Endodermal cell (in vitro differentiated cells): ENCODE measurements at regions not wholly inside any gene's neighbourhood (a gene's known extent, or its start where the extent isn't known, plus 50 kb on each side); places are given as distances from the start of the nearest gene placed in this dataset.

Source experiments
- DNase-seq: peaks from one replicate; pipeline ENCODE4 v3.0.0-alpha.2; 2017
- H3K27ac ChIP-seq: 2 replicates; pipeline ENCODE4 v1.5.1; 2013; ENCODE audit warnings: mild to moderate bottlenecking, low read depth, low read length, moderate library complexity
- H3K27me3 ChIP-seq: 2 replicates; pipeline ENCODE4 v1.6.1; 2013; ENCODE audit warnings: mild to moderate bottlenecking, low read length, moderate library complexity; ENCODE audit not compliant: insufficient read depth, control insufficient read depth, poor library complexity, severe bottlenecking
- H3K36me3 ChIP-seq: 2 replicates; pipeline ENCODE4 v1.7.0; 2013; ENCODE audit warnings: mild to moderate bottlenecking, low read length, moderate library complexity; ENCODE audit not compliant: control insufficient read depth, insufficient read depth
- H3K4me1 ChIP-seq: one replicate; pipeline ENCODE4 v1.7.0; 2013; ENCODE audit warnings: low read length; ENCODE audit not compliant: control insufficient read depth, insufficient read depth
- H3K4me3 ChIP-seq: 2 replicates; pipeline ENCODE4 v1.5.1; 2013; ENCODE audit warnings: mild to moderate bottlenecking, low read length, moderate library complexity
- H3K9ac ChIP-seq: 2 replicates; pipeline ENCODE4 v1.6.1; 2013; ENCODE audit warnings: mild to moderate bottlenecking, low read length, moderate library complexity; ENCODE audit not compliant: poor library complexity, severe bottlenecking; ENCODE audit errors: extremely low read depth
- H3K9me3 ChIP-seq: 2 replicates; pipeline ENCODE4 v1.6.1; 2013; ENCODE audit warnings: mild to moderate bottlenecking, low read length, moderate library complexity; ENCODE audit not compliant: control insufficient read depth
- H3K27ac Mint-ChIP-seq: 2 replicates; pipeline ENCODE4 v1.8.0; 2020; ENCODE audit warnings: mixed read lengths
- H3K27me3 Mint-ChIP-seq: 2 replicates; pipeline ENCODE4 v1.8.0; 2021; ENCODE audit warnings: mild to moderate bottlenecking, mixed read lengths; ENCODE audit not compliant: insufficient read depth
- H3K36me3 Mint-ChIP-seq: 2 replicates; pipeline ENCODE4 v1.8.0; 2020; ENCODE audit warnings: low read depth, mixed read lengths
- H3K4me1 Mint-ChIP-seq: 2 replicates; pipeline ENCODE4 v1.8.0; 2020; ENCODE audit warnings: mixed read lengths
- H3K4me3 Mint-ChIP-seq: 2 replicates; pipeline ENCODE4 v1.8.0; 2020; ENCODE audit warnings: mild to moderate bottlenecking, moderate library complexity, mixed read lengths
- H3K9me3 Mint-ChIP-seq: 2 replicates; pipeline ENCODE4 v1.8.0; 2020; ENCODE audit warnings: mild to moderate bottlenecking, mixed read lengths
- CTCF ChIP-seq: fragments of 200-600 bp; sonication (generic); conservative IDR thresholded peaks from 2 replicates; pipeline ENCODE4 v1.5.0; 2021; ENCODE audit warnings: antibody characterized with exemption, mild to moderate bottlenecking
- WGBS, 2 experiments: methylation state at CpG; one replicate each; pipeline versions ENCODE4 v1.1.5 to v1.1.7; 2013; ENCODE audit warnings: missing lambda C conversion rate in 2 of 2, mixed read lengths in 1 of 2; ENCODE audit not compliant: insufficient coverage in 1 of 2, insufficient read length in 1 of 2; 5-methylcytosine and 5-hydroxymethylcytosine counted together

- Mint-ChIP-seq H3K36me3 (no peaks in the 10 kb centered on the region), H3K4me1 (peaks cover 12% of the 10 kb centered on the region), H3K4me3 (no peak overlapping the region), H3K27ac (no peak overlapping the region), H3K9me3 (peaks cover 9% of the 10 kb centered on the region), H3K27me3 (no peaks in the 10 kb centered on the region)
- Histone ChIP-seq H3K4me3 (no peak overlapping the region), H3K9ac (no peak overlapping the region), H3K4me1 (peaks cover 6% of the 10 kb centered on the region), H3K27ac (no peak overlapping the region), H3K27me3 (no peaks in the 10 kb centered on the region), H3K36me3 (no peaks in the 10 kb centered on the region), H3K9me3 (peaks cover 8% of the 10 kb centered on the region)
- DNase-seq, result no peak
- WGBS, 2 experiments, result 82 to 100% methylated on average over 1 to 3 of the region's 3 CpGs
- TF ChIP-seq CTCF, result no peak
Observed at GRCh38 chr7:116400522-116400921, 99.0 kb upstream of the CAV2 start.

GRCh38 chr7:116401711-116402110, 97.8 kb upstream of the CAV2 start:
- no peaks in the 10 kb centered on the region for H3K27me3 Mint-ChIP-seq
- no peak overlapping the region for H3K27ac Mint-ChIP-seq
- Histone ChIP-seq H3K4me1 (peaks cover 6% of the 10 kb centered on the region), H3K36me3 (no peaks in the 10 kb centered on the region), H3K4me3 (no peak overlapping the region), H3K9me3 (peaks cover 8% of the 10 kb centered on the region), H3K27ac (no peak overlapping the region), H3K27me3 (no peaks in the 10 kb centered on the region), H3K9ac (no peak overlapping the region)
- H3K36me3 Mint-ChIP-seq, result no peaks in the 10 kb centered on the region
- H3K9me3 Mint-ChIP-seq, result peaks cover 9% of the 10 kb centered on the region
- H3K4me3 Mint-ChIP-seq, result no peak overlapping the region
- TF ChIP-seq CTCF, result no peak
- no peak for DNase-seq
- H3K4me1 Mint-ChIP-seq, result peaks cover 12% of the 10 kb centered on the region

- Histone ChIP-seq H3K27me3 (no peaks in the 10 kb centered on the region), H3K9me3 (peaks cover 4% of the 10 kb centered on the region), H3K4me3 (no peak overlapping the region), H3K9ac (no peak overlapping the region), H3K4me1 (peaks cover 6% of the 10 kb centered on the region), H3K27ac (no peak overlapping the region), H3K36me3 (no peaks in the 10 kb centered on the region)
- peaks cover 12% of the 10 kb centered on the region for H3K4me1 Mint-ChIP-seq
- no peak overlapping the region for H3K4me3 Mint-ChIP-seq
- TF ChIP-seq CTCF, result no peak
- H3K9me3 Mint-ChIP-seq, result peaks cover 5% of the 10 kb centered on the region
- no peak for DNase-seq
- peaks cover 2% of the 10 kb centered on the region for H3K36me3 Mint-ChIP-seq
- no peak overlapping the region for H3K27ac Mint-ChIP-seq
- H3K27me3 Mint-ChIP-seq, result no peaks in the 10 kb centered on the region
- 88 to 100% methylated on average over 1 of the region's 1 CpG for WGBS, 2 experiments
Observed at GRCh38 chr7:116403265-116403664, 96.3 kb upstream of the CAV2 start.
